ENCODE measurements at regions not wholly inside any gene's neighbourhood (a gene's known extent, or its start where the extent isn't known, plus 50 kb on each side); places are given as distances from the start of the nearest gene placed in this dataset.

DNA sequence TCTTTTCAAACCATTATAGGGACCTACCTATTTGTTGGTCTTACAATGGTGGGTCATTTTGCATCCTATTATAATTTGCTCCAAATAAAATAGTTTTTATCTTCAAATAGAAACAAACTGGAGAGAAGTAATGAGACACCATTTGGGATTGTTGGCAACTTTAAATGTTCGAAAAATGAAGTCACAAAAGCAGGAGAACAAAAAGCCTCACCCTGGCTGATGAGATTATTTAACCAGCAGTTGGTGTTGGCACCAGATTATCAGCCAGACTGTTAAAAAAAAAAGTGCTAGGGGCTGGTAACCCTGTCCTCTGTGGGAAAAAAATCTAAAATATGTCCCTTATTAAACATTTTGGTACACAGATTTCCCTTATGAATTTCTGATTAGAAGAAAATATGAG is 100.3 kb downstream of the DCK start:
- TF ChIP-seq POLR2A (IDR thresholded peaks at IDR 0.05) (no peak), CTCF (IDR thresholded peaks at IDR 0.05) (no peak), EP300 (IDR thresholded peaks at IDR 0.05) (no peak), POLR2AphosphoS5 (IDR thresholded peaks at IDR 0.05) (no peak)
